SK-N-SH treated with all-trans-retinoic acid at 6 μM for 48 hours (cell line): ENCODE measurements at regions not wholly inside any gene's neighbourhood (a gene's known extent, or its start where the extent isn't known, plus 50 kb on each side); places are given as distances from the start of the nearest gene placed in this dataset.
A peak's percentile ranks its signal among the peaks of the same experiment; 100 is the strongest.

Experiments
- ATAC-seq: fragments of 200-7000 bp; cut with Tn5 transposase; 3 replicates; pipeline ENCODE4 v1.9.1; 2020; ENCODE audit warnings: mild to moderate bottlenecking, moderate library complexity
- ARNTL ChIP-seq: fragments of 450-650 bp; formaldehyde crosslinking; IDR thresholded peaks from 2 replicates; pipeline ENCODE4 v1.5.0; 2020; ENCODE audit warnings: low read depth, mild to moderate bottlenecking, moderate library complexity, borderline replicate concordance
- BACH2 ChIP-seq: fragments of 250-450 bp; sonication (Bioruptor Pico); IDR thresholded peaks from 2 replicates; pipeline ENCODE4 v1.9.0; 2021; ENCODE audit warnings: mild to moderate bottlenecking, borderline replicate concordance
- ESRRG ChIP-seq: fragments of 250-450 bp; sonication (Bioruptor Pico); IDR thresholded peaks from 2 replicates; pipeline ENCODE4 v1.6.1; 2021; ENCODE audit warnings: mild to moderate bottlenecking
- GLIS3 ChIP-seq: fragments of 250-450 bp; sonication (Bioruptor Pico); IDR thresholded peaks from 2 replicates; pipeline ENCODE4 v1.5.0; 2020; ENCODE audit warnings: mild to moderate bottlenecking, moderate library complexity
- ISL1 ChIP-seq: fragments of 250-450 bp; sonication (Bioruptor Pico); IDR thresholded peaks from 2 replicates; pipeline ENCODE4 v2.1.2; 2022; ENCODE audit warnings: mild to moderate bottlenecking, moderate library complexity
- SNAI2 ChIP-seq: fragments of 250-450 bp; sonication (Bioruptor Pico); IDR thresholded peaks from 2 replicates; pipeline ENCODE4 v1.5.0; 2020; ENCODE audit warnings: mild to moderate bottlenecking, moderate library complexity
- TCF4 ChIP-seq: fragments of 250-450 bp; sonication (Bioruptor Pico); IDR thresholded peaks from 2 replicates; pipeline ENCODE4 v1.8.0; 2021; ENCODE audit warnings: mild to moderate bottlenecking, moderate library complexity, borderline replicate concordance
- ZC3H10 ChIP-seq: fragments of 250-450 bp; sonication (Bioruptor Pico); IDR thresholded peaks from 2 replicates; pipeline ENCODE4 v1.5.1; 2021; ENCODE audit warnings: mild to moderate bottlenecking, moderate library complexity
- ZNF70 ChIP-seq: fragments of 450-650 bp; formaldehyde crosslinking; IDR thresholded peaks from 2 replicates; pipeline ENCODE4 v1.5.0; 2020; ENCODE audit warnings: mild to moderate bottlenecking, moderate library complexity
- TF ChIP-seq, protein P1 (sequence below): fragments of 250-450 bp; sonication (Bioruptor Pico); IDR thresholded peaks from 2 replicates; pipeline ENCODE4 v1.5.0; 2020; ENCODE audit warnings: mild to moderate bottlenecking, moderate library complexity
- TF ChIP-seq, protein P2 (sequence below): fragments of 250-450 bp; sonication (Bioruptor Pico); IDR thresholded peaks from 2 replicates; pipeline ENCODE4 v1.5.1; 2021; ENCODE audit warnings: mild to moderate bottlenecking, moderate library complexity
- TF ChIP-seq, protein P3 (sequence below): fragments of 250-450 bp; sonication (Bioruptor Pico); IDR thresholded peaks from 2 replicates; pipeline ENCODE4 v1.5.1; 2020; ENCODE audit warnings: low read depth, mild to moderate bottlenecking, moderate library complexity

DNA sequence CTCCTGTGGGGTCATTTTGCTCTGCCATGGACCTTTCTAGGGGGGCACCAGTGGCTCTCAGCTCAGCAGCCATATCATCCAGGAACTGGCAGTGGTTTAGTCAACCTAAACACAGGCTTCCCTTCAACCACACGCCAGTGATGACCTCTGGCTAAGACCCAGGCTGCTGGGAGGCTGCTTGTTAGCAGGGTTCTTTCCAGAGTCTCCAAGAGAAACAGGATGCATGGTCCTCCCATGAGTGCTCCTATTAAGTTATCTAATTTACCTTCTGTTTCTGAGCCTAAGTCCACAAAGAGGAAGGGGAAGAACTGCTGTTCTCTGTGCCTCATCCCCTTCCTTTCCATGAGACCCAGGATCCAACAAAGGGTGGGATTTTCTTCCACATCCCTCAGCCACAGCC lies 137.3 kb upstream of the PLXNA2 start:
- no peak for ATAC-seq
- TF ChIP-seq TCF4 (CRISPR knock-in tag) = no peak
- TF ChIP-seq SNAI2 (CRISPR knock-in tag) = no peak
- no peak for TF ChIP-seq ZNF70 (CRISPR knock-in tag)
- no peak for TF ChIP-seq ARNTL (CRISPR knock-in tag)

DNA sequence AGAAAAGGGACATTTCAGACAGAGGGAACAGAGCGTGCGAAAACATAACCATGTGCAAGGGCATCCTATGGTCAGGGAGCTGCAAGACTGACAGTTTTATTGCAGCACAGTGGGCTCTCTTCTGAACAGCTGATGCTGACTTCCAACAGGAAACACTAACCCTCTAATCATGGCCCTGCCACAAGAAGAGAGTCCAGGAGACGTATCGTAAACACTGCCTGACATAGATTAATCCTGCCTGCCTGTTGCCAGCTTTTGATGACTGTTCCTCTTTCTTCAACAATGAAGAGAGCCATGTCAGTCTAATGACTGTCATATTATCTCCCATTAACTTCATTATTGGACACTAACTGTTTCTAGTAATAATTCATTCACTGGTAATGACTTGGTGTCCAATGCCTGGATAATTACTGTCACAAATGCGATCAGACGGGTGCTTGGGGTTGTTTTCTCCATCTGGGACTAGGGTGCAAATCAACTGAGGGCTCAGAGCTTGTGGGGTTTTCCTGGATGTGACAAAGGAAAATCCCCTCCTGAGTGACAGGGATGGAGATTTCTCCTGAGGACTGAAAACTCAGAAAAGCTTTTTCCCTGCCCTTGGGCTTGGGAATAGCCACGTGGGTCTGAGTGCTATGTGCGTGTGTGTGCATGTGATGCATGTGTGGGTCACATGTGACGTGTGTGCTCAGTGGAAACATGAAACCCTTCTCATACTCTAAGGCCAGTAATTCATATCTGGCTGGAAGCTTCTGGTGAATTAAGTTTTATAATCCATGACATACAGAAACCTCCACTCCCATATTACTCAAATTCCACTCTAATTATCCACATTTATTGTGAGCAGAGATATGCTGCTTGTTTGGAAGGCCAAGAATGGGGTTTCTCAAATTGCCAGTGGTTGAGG lies 144.0 kb upstream of the PLXNA2 start:
- ATAC-seq = peak; percentile 44; the same call in 2 of the 3 replicates
- TF ChIP-seq ZC3H10 = peak; percentile 93
- TF ChIP-seq ESRRG (CRISPR knock-in tag) = no peak
- TF ChIP-seq, protein P1, sequence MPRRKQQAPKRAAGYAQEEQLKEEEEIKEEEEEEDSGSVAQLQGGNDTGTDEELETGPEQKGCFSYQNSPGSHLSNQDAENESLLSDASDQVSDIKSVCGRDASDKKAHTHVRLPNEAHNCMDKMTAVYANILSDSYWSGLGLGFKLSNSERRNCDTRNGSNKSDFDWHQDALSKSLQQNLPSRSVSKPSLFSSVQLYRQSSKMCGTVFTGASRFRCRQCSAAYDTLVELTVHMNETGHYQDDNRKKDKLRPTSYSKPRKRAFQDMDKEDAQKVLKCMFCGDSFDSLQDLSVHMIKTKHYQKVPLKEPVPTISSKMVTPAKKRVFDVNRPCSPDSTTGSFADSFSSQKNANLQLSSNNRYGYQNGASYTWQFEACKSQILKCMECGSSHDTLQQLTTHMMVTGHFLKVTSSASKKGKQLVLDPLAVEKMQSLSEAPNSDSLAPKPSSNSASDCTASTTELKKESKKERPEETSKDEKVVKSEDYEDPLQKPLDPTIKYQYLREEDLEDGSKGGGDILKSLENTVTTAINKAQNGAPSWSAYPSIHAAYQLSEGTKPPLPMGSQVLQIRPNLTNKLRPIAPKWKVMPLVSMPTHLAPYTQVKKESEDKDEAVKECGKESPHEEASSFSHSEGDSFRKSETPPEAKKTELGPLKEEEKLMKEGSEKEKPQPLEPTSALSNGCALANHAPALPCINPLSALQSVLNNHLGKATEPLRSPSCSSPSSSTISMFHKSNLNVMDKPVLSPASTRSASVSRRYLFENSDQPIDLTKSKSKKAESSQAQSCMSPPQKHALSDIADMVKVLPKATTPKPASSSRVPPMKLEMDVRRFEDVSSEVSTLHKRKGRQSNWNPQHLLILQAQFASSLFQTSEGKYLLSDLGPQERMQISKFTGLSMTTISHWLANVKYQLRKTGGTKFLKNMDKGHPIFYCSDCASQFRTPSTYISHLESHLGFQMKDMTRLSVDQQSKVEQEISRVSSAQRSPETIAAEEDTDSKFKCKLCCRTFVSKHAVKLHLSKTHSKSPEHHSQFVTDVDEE (CRISPR knock-in tag) = 0 out of 2 replicates have a peak, but pooled peaks have one; percentile 21

DNA sequence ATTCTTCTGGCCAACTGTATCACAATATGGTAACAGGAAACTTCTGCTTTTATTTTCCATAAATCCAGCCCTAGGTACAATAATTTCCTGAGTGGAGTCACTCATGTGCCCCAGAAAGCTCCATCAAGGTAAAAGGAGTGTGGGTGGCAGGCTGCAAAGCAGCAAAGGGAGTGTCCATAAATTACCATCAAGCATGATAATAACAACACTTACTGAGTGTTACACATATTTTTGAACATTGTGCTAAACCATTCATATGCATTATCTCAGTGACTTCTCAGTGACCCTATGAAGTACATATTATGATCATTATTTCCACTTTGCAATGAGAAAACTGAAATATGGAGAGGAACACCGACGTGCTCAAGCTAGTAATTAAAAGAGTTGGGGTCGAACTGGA lies 149.2 kb upstream of the PLXNA2 start:
- no peak for TF ChIP-seq BACH2 (CRISPR knock-in tag)
- TF ChIP-seq, protein P2, sequence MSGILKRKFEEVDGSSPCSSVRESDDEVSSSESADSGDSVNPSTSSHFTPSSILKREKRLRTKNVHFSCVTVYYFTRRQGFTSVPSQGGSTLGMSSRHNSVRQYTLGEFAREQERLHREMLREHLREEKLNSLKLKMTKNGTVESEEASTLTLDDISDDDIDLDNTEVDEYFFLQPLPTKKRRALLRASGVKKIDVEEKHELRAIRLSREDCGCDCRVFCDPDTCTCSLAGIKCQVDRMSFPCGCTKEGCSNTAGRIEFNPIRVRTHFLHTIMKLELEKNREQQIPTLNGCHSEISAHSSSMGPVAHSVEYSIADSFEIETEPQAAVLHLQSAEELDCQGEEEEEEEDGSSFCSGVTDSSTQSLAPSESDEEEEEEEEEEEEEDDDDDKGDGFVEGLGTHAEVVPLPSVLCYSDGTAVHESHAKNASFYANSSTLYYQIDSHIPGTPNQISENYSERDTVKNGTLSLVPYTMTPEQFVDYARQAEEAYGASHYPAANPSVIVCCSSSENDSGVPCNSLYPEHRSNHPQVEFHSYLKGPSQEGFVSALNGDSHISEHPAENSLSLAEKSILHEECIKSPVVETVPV (CRISPR knock-in tag) = no peak
- TF ChIP-seq, protein P1 (CRISPR knock-in tag) = no peak
- no peak for ATAC-seq

DNA sequence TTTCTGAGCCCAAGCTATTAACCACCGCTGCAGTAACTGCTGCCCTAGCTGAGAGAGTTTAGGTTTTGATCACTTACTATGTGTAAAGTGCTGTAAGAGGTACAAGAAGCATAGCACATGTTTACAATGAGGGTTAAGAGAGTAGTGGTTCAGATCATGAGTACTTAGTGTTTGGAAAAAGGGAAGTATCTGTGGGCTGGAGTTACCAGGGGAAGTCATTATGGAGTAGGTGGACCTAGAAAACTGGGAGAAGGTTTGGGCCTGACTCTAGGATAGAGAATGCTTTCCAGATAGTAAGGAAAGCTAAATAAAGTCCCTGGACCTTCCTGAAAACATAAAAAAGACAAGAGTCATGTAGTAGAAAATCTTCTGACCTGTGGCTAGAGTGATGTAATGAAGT lies 149.6 kb upstream of the PLXNA2 start:
- no peak for TF ChIP-seq ISL1 (CRISPR knock-in tag)
- TF ChIP-seq, protein P1 (CRISPR knock-in tag) = no peak
- TF ChIP-seq, protein P2 (CRISPR knock-in tag) = no peak
- TF ChIP-seq, protein P3, sequence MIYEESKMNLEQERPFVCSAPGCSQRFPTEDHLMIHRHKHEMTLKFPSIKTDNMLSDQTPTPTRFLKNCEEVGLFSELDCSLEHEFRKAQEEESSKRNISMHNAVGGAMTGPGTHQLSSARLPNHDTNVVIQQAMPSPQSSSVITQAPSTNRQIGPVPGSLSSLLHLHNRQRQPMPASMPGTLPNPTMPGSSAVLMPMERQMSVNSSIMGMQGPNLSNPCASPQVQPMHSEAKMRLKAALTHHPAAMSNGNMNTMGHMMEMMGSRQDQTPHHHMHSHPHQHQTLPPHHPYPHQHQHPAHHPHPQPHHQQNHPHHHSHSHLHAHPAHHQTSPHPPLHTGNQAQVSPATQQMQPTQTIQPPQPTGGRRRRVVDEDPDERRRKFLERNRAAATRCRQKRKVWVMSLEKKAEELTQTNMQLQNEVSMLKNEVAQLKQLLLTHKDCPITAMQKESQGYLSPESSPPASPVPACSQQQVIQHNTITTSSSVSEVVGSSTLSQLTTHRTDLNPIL (CRISPR knock-in tag) = no peak
- TF ChIP-seq GLIS3 (CRISPR knock-in tag) = no peak
- TF ChIP-seq TCF4 (CRISPR knock-in tag) = no peak
- ATAC-seq = no peak
